ENCODE measurements at regions not wholly inside any gene's neighbourhood (a gene's known extent, or its start where the extent isn't known, plus 50 kb on each side); places are given as distances from the start of the nearest gene placed in this dataset.

DNA sequence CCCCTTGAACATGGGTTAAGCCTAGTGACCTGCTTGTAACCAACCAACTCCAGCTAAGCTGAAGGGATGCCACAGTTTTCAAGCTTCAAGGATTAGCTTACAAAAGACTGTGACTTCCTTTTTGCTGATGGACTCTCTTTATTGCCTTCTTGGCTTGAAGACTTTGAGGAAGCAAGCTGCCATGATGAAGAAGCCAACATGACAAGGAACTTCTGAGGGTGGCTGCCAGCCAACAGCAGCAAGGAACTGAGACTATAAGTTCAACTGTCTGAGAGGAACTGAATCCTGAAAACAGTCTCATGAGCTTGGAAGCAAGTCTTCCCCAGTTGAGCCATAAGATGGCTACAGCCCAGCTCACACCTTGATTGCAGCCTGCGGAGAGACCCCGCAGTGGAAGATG, 116.1 kb upstream of the TAF11L2 start:
- Histone ChIP-seq H3K36me3 (ENCODE audit: control insufficient read depth, insufficient read depth, low read length) (no peaks in the 10 kb centered on the region), H3K9ac (ENCODE audit: low read length) (no peak overlapping the region), H3K4me3 (ENCODE audit: low read depth, low read length) (no peak overlapping the region), H3K9me3 (ENCODE audit: control insufficient read depth, insufficient read depth, low read depth, low read length) (no peaks in the 10 kb centered on the region), H3K27ac (ENCODE audit: low read depth, low read length) (no peak overlapping the region), H3K4me1 (ENCODE audit: control insufficient read depth, insufficient read depth, low read length) (peaks cover 4% of the 10 kb centered on the region; the same call in 1 of the 2 replicates), H3K27me3 (ENCODE audit: control insufficient read depth, insufficient read depth, low read length) (no peaks in the 10 kb centered on the region)

DNA sequence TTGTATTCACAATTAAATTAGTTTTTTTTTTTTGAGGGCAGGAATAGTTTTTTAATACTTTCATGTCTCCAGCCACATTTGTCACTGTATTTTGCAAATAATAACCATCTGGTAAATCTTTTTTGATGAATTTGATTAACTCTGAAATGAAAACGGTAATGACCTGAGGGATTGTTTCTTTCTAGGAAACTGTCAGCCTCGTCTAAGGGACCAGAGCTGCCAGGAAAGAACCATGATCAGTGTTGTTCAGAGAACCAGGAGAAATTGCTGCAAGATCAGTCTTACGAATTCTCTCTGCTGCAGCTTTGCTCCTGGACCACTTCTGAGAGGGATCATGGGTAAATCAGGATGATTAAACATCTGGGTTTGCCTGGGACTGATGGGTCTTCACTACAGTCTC, 114.5 kb upstream of the TAF11L2 start:
- Histone ChIP-seq H3K27me3 (ENCODE audit: control insufficient read depth, insufficient read depth, low read length) (no peaks in the 10 kb centered on the region), H3K9ac (ENCODE audit: low read length) (no peak overlapping the region), H3K4me3 (ENCODE audit: low read depth, low read length) (no peak overlapping the region), H3K36me3 (ENCODE audit: control insufficient read depth, insufficient read depth, low read length) (no peaks in the 10 kb centered on the region), H3K27ac (ENCODE audit: low read depth, low read length) (no peak overlapping the region), H3K9me3 (ENCODE audit: control insufficient read depth, insufficient read depth, low read depth, low read length) (no peaks in the 10 kb centered on the region), H3K4me1 (ENCODE audit: control insufficient read depth, insufficient read depth, low read length) (peaks cover 4% of the 10 kb centered on the region; the same call in 1 of the 2 replicates)

DNA sequence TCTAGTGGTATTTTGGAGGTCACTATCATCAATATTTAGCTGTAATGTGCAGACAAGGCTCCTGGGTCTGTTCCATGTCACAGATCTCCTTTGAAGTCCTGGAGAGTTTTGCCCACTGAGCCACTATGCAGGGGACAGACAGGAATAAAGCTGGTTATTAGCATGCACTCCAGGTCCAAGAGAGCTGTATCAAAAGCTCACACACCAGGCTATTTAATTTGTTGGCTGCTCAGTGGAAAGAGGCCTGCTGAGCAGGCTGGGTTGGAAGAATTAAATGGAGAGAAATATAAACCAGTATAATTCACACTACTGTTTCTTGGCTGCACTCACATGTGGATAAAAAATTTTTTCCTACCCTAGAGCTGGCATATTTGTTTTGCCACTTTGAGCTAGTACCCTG, 113.8 kb upstream of the TAF11L2 start:
- no peak overlapping the region for H3K9ac ChIP-seq (ENCODE audit: low read length)
- no peaks in the 10 kb centered on the region for H3K27me3 ChIP-seq (ENCODE audit: control insufficient read depth, insufficient read depth, low read length)
- H3K27ac ChIP-seq (ENCODE audit: low read depth, low read length) = no peak overlapping the region
- H3K9me3 ChIP-seq (ENCODE audit: control insufficient read depth, insufficient read depth, low read depth, low read length) = no peaks in the 10 kb centered on the region
- H3K4me1 ChIP-seq (ENCODE audit: control insufficient read depth, insufficient read depth, low read length) = peaks cover 4% of the 10 kb centered on the region; the same call in 1 of the 2 replicates
- H3K36me3 ChIP-seq (ENCODE audit: control insufficient read depth, insufficient read depth, low read length) = no peaks in the 10 kb centered on the region
- no peak overlapping the region for H3K4me3 ChIP-seq (ENCODE audit: low read depth, low read length)

DNA sequence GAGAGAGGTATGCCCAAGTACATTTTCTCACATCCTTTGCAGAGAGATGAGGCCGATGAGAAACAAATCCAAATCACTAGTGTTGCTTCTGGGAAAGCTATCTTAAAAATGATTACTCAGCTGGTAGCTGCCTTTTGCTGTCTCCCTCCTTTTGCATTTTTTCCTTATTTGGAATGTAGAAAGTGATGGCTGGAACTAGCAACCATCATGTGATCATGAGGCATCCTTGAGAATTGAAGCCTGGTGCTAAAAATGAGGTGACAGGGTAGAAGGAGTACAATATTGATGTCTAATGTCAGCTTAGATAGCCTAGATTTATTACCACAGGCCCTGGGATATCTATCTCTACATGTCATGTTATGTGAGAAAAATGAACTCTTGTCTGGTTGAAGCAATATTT, 109.3 kb upstream of the TAF11L2 start:
- no peak overlapping the region for H3K4me3 ChIP-seq (ENCODE audit: low read depth, low read length)
- H3K27ac ChIP-seq (ENCODE audit: low read depth, low read length) = no peak overlapping the region
- no peaks in the 10 kb centered on the region for H3K27me3 ChIP-seq (ENCODE audit: control insufficient read depth, insufficient read depth, low read length)
- H3K9ac ChIP-seq (ENCODE audit: low read length) = no peak overlapping the region
- no peaks in the 10 kb centered on the region for H3K36me3 ChIP-seq (ENCODE audit: control insufficient read depth, insufficient read depth, low read length)
- no peaks in the 10 kb centered on the region; the same call in 1 of the 2 replicates for H3K9me3 ChIP-seq (ENCODE audit: control insufficient read depth, insufficient read depth, low read depth, low read length)
- H3K4me1 ChIP-seq (ENCODE audit: control insufficient read depth, insufficient read depth, low read length) = no peaks in the 10 kb centered on the region

DNA sequence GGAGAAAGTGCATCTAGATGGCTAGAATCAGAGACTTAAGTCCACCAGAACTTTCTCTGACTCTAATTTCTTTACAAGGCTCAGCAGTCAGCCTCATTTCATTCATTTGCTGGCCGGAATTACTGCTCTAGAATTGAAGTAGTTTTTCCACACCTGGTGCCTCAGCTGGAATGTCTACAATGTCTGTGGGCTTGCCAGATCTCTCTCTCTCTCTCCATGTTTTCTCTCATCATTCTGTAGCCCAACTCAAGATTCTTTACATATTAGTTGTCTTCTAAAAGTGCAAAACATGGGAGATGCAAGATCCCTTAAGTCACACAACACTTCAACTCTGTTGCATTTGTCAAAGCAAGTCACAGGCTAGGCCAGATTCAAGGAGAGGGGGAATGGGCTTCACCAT, 103.9 kb upstream of the TAF11L2 start:
- Histone ChIP-seq H3K9ac (ENCODE audit: low read length) (no peak overlapping the region), H3K4me3 (ENCODE audit: low read depth, low read length) (no peak overlapping the region), H3K4me1 (ENCODE audit: control insufficient read depth, insufficient read depth, low read length) (peaks cover 13% of the 10 kb centered on the region), H3K36me3 (ENCODE audit: control insufficient read depth, insufficient read depth, low read length) (no peaks in the 10 kb centered on the region), H3K27me3 (ENCODE audit: control insufficient read depth, insufficient read depth, low read length) (no peaks in the 10 kb centered on the region), H3K27ac (ENCODE audit: low read depth, low read length) (no peak overlapping the region), H3K9me3 (ENCODE audit: control insufficient read depth, insufficient read depth, low read depth, low read length) (peaks cover 9% of the 10 kb centered on the region; the same call in 1 of the 2 replicates)

DNA sequence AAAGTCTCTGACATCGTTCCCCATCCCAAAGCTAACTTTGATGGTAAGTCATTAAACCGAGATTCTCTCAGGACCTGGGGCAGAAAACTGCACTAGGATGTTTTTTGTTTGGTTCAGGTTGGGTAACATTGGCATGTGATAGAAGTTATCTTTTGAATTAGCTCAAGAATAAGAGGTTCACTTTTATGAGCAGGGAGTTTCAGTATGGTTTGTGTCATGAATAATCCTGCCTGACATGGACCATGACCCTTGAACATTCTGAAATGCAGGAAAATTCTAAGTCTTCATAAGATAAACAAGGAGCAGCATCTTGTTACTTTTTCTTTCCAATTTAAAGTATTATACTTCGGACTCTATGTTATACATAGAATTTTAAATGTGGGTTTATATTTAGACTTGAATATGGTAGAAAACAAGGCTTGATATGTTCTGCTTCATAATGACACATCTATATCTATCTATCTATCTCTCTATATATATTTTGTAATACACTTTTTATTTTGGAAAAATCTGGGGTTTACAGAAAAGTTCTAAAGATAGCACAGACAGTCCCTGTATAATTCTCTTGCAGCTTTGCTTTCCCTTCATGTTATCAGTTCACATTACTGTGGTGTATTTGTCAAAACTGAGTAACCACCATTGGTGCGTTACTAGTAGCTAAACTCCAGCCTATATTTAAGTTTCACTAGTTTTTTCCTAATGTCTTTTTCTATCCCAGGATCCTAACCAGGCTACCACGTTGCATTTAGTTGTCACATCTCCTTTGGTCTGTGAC, 102.7 kb upstream of the TAF11L2 start:
- H3K27me3 ChIP-seq (ENCODE audit: control insufficient read depth, insufficient read depth, low read length) = no peaks in the 10 kb centered on the region
- no peak overlapping the region for H3K4me3 ChIP-seq (ENCODE audit: low read depth, low read length)
- H3K9ac ChIP-seq (ENCODE audit: low read length) = no peak overlapping the region
- no peaks in the 10 kb centered on the region for H3K36me3 ChIP-seq (ENCODE audit: control insufficient read depth, insufficient read depth, low read length)
- H3K4me1 ChIP-seq (ENCODE audit: control insufficient read depth, insufficient read depth, low read length) = peaks cover 23% of the 10 kb centered on the region
- peaks cover 9% of the 10 kb centered on the region; the same call in 1 of the 2 replicates for H3K9me3 ChIP-seq (ENCODE audit: control insufficient read depth, insufficient read depth, low read depth, low read length)
- no peak overlapping the region for H3K27ac ChIP-seq (ENCODE audit: low read depth, low read length)

DNA sequence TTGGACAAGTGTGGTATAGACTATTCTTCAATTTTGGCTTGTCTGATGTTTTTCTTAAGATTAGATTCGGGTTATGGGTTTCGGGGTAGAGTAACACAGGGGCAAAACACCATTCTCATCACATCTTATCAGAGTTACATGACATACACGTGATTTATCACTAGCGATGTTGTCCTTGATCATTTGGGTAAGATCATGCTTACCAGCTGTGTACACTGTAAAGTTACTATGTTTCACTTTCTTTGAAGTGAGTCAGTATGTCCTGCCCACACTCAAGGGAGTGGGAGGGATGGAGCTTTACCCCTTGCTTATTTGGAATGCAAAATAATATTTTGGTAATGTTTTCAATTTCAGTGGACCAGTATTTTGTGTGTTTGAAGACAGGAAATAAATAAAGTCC, 101.8 kb upstream of the TAF11L2 start:
- H3K27ac ChIP-seq (ENCODE audit: low read depth, low read length) = no peak overlapping the region
- H3K4me1 ChIP-seq (ENCODE audit: control insufficient read depth, insufficient read depth, low read length) = peaks cover 32% of the 10 kb centered on the region
- no peaks in the 10 kb centered on the region for H3K27me3 ChIP-seq (ENCODE audit: control insufficient read depth, insufficient read depth, low read length)
- H3K4me3 ChIP-seq (ENCODE audit: low read depth, low read length) = no peak overlapping the region
- H3K9ac ChIP-seq (ENCODE audit: low read length) = no peak overlapping the region
- no peaks in the 10 kb centered on the region for H3K36me3 ChIP-seq (ENCODE audit: control insufficient read depth, insufficient read depth, low read length)
- 0 out of 2 replicates have a peak, but pooled peaks cover 9% of the 10 kb centered on the region for H3K9me3 ChIP-seq (ENCODE audit: control insufficient read depth, insufficient read depth, low read depth, low read length)

DNA sequence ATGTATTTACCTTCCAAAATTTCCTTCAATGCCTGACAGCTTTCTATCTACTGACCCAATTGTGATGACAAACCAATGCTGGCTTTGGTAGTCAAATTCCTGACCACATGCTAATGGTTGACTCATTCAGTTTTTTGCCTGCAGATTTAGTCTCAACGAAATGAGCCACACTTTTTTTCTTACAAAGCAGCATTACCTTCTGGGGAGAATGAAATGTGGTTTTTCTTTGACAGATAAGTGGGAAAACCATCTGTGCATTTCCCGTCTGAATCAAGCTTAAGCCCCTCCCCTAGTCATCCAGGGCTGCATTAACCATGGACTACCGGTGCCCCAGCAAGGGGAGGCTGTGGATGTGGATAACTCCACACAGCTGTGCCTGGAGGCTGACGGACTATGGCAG, 99.6 kb upstream of the TAF11L2 start:
- Histone ChIP-seq H3K27me3 (ENCODE audit: control insufficient read depth, insufficient read depth, low read length) (no peaks in the 10 kb centered on the region), H3K9me3 (ENCODE audit: control insufficient read depth, insufficient read depth, low read depth, low read length) (0 out of 2 replicates have a peak, but pooled peaks cover 9% of the 10 kb centered on the region), H3K4me1 (ENCODE audit: control insufficient read depth, insufficient read depth, low read length) (peaks cover 50% of the 10 kb centered on the region), H3K36me3 (ENCODE audit: control insufficient read depth, insufficient read depth, low read length) (no peaks in the 10 kb centered on the region), H3K4me3 (ENCODE audit: low read depth, low read length) (no peak overlapping the region), H3K9ac (ENCODE audit: low read length) (no peak overlapping the region), H3K27ac (ENCODE audit: low read depth, low read length) (no peak overlapping the region)

DNA sequence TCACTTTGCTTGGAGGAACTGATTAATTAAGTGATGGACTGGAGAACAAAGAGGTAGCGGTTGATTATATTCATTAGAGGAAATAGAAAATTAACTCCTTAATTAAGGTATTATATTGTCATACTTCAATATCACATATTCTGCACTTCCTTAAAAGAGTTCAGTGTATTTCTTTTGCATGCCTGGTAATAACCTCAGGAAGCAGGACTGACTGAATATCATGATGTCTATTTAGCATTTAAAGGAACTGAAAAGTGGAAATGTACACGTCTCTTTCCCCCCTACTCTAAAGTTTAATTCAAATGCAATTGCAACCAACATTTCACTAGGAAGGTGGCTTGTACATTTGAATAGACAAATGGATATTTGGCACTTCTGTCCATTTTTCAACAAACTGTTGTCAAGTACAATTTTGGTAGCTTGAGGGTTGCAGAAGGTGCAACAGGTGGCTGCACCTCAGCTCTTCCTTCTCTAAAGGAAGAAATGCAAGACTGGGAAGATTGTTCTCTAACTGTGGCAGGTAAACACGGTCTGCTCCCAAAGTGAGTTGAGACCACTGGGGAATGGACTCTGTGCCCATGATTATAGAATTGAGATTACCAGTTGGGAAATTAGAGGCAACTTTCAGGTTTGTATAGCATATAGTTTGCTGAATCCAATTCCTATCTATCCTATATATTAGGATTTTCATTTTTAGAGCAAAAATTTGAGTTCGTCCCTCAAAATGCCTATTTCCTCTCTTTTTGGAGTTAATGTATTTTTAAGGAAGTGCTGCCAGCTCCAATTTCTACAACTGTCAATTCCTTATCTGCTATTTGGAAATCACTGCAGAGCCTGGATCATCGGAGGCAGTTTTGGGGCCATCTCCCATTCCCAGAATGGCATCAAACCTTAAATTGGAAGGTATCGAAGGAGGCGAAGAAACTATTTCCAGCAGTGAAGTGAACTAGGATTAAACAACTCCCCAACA, 98.9 kb upstream of the TAF11L2 start:
- peaks cover 57% of the 10 kb centered on the region for H3K4me1 ChIP-seq (ENCODE audit: control insufficient read depth, insufficient read depth, low read length)
- no peak overlapping the region for H3K27ac ChIP-seq (ENCODE audit: low read depth, low read length)
- H3K9me3 ChIP-seq (ENCODE audit: control insufficient read depth, insufficient read depth, low read depth, low read length) = 0 out of 2 replicates have a peak, but pooled peaks cover 9% of the 10 kb centered on the region
- 0 out of 2 replicates have a peak, but pooled peaks cover 5% of the 10 kb centered on the region for H3K27me3 ChIP-seq (ENCODE audit: control insufficient read depth, insufficient read depth, low read length)
- H3K9ac ChIP-seq (ENCODE audit: low read length) = no peak overlapping the region
- H3K4me3 ChIP-seq (ENCODE audit: low read depth, low read length) = no peak overlapping the region
- H3K36me3 ChIP-seq (ENCODE audit: control insufficient read depth, insufficient read depth, low read length) = no peaks in the 10 kb centered on the region

DNA sequence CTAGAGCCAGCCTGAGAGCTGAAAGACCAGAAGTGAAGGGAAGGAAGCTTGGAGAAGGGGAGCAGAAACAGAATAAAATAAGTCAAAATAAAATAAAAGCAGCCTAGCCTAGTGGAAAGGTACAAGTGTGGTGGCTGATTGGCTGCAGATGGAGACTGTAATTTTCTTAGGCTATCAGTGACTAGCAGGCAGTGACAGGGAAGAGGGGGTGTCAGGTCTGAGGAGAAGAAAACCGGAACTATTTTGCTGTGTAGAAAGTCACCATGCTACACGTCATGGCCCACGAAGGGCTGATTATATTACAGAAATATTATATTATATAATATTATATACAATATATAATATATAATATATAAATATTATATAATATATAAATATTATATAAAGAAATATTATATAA, 98.1 kb upstream of the TAF11L2 start:
- peaks cover 64% of the 10 kb centered on the region for H3K4me1 ChIP-seq (ENCODE audit: control insufficient read depth, insufficient read depth, low read length)
- H3K9me3 ChIP-seq (ENCODE audit: control insufficient read depth, insufficient read depth, low read depth, low read length) = 0 out of 2 replicates have a peak, but pooled peaks cover 6% of the 10 kb centered on the region
- H3K27me3 ChIP-seq (ENCODE audit: control insufficient read depth, insufficient read depth, low read length) = 0 out of 2 replicates have a peak, but pooled peaks cover 7% of the 10 kb centered on the region
- no peak overlapping the region for H3K27ac ChIP-seq (ENCODE audit: low read depth, low read length)
- H3K9ac ChIP-seq (ENCODE audit: low read length) = no peak overlapping the region
- no peaks in the 10 kb centered on the region for H3K36me3 ChIP-seq (ENCODE audit: control insufficient read depth, insufficient read depth, low read length)
- no peak overlapping the region for H3K4me3 ChIP-seq (ENCODE audit: low read depth, low read length)

Data from HUES6 (cell line).